GM11168 (cell line): ENCODE measurements at regions not wholly inside any gene's neighbourhood (a gene's known extent, or its start where the extent isn't known, plus 50 kb on each side); places are given as distances from the start of the nearest gene placed in this dataset.
"Not testable (repeated sequence)": the region's sequence is repeated elsewhere in the genome, so short reads cannot be mapped to it uniquely, and the experiment has no call there.

Experiments used
- in situ Hi-C: fragments of 300-500 bp; cut with MboI; formaldehyde crosslinking; loops from one replicate; pipeline ENCODE4 v1.12.0; 2022; ENCODE audit warnings: low sequenced_read_pairs; ENCODE audit not compliant: unreplicated experiment

GRCh38 chr5:124128867-124129266 lies 616.9 kb downstream of the CSNK1G3 start:
- in situ Hi-C loops: no loop called here

- in situ Hi-C loops: no loop called here
These were observed 614.7 kb downstream of the CSNK1G3 start for GRCh38 chr5:124126504-124127217.

- in situ Hi-C loops: no loop called here
These were observed 612.8 kb downstream of the CSNK1G3 start for GRCh38 chr5:124124711-124125229.

DNA sequence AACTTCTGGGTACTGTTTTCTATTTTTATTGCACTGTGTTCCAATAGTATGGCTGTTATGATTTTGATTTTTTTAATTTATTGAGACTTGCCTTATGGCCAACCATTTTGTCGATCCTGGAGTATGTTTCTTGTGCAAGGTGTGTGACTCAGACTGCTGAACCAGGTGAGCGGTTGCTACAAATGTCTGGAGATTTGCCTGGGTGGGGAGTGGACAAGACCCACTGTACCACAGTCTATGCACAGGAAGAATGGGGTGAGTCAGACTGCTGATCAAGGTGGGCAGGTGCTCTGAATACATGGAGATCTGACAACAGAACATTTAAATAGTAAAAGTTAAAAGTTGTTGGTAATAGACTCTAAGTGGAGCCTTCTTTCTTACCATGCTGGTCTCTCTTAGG lies 609.2 kb downstream of the CSNK1G3 start:
- in situ Hi-C loops: no loop called here

DNA sequence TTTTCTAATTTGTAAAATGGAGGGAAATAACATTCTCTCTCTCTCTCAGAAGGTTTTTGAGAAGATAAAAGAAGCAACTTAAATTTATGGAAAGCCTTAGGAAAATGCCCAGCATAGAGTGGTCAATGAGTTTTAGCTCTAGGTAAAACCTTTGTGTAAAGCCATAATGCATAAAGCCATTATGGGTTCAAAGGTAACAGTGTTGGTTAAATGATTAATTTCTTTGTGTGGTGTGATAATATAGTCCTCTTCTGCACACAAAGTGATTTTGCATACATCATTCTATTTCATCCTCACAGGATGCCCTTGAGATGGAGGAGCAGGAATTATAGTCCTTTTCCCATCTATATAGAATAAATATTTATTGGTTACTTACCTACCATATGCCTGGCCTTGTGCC lies 602.9 kb downstream of the CSNK1G3 start:
- in situ Hi-C loops: no loop called here

- in situ Hi-C loops: no loop called here
These were observed 599.9 kb downstream of the CSNK1G3 start for GRCh38 chr5:124111886-124112285.

- in situ Hi-C loops: no loop called here
These were observed 599.0 kb downstream of the CSNK1G3 start for GRCh38 chr5:124110942-124111341.

- in situ Hi-C loops: no loop called here
These were observed 593.3 kb downstream of the CSNK1G3 start for GRCh38 chr5:124105326-124105725.

- in situ Hi-C loops: no loop called here
These were observed 592.8 kb downstream of the CSNK1G3 start for GRCh38 chr5:124104821-124105220.

- in situ Hi-C loops: no loop called here
These were observed 592.4 kb downstream of the CSNK1G3 start for GRCh38 chr5:124104344-124104743.

- in situ Hi-C loops: no loop called here
These were observed 591.7 kb downstream of the CSNK1G3 start for GRCh38 chr5:124103671-124104070.

GRCh38 chr5:124103056-124103455 lies 591.1 kb downstream of the CSNK1G3 start:
- in situ Hi-C loops: not testable (repeated sequence)

GRCh38 chr5:124102486-124102885 lies 590.5 kb downstream of the CSNK1G3 start:
- in situ Hi-C loops: no loop called here

DNA sequence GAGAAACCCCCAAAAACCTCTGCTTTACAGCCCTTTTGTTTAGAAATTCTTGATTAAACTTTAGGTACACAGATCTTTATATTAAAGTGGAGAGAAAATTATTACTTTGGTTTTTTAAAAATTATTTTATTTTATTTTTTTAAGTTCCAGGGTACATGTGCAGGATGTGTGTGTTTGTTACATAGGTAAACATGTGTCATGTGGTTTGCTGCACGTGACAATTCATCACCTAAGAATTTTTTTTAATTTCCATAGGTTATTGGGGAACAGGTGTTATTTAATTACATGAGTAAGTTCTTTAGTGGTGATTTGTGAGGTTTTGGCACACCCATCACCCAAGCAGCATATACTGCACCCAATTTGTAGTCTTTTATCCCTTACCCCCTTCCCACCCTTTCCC lies 581.7 kb downstream of the CSNK1G3 start:
- in situ Hi-C loops: no loop called here

- in situ Hi-C loops: no loop called here
These were observed 578.1 kb downstream of the CSNK1G3 start for GRCh38 chr5:124090115-124090514.

DNA sequence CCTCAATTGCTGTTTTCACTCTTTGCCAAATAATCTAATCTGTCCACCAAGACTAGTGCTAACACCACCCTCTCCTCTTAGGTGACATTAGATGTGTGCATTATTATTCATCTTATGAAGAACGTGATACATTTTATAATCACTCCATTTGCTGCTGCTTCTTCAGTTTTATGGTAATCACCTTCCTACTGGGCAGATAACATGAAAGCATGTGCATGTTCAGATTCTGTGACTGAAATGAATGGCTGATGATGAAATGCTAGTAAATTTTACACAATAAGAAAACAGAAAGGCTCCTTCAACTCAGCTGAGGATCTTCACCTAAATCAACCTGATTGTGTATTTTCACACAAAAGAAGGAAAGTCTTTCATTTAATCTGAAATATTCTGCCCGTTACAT lies 577.6 kb downstream of the CSNK1G3 start:
- in situ Hi-C loops: no loop called here

DNA sequence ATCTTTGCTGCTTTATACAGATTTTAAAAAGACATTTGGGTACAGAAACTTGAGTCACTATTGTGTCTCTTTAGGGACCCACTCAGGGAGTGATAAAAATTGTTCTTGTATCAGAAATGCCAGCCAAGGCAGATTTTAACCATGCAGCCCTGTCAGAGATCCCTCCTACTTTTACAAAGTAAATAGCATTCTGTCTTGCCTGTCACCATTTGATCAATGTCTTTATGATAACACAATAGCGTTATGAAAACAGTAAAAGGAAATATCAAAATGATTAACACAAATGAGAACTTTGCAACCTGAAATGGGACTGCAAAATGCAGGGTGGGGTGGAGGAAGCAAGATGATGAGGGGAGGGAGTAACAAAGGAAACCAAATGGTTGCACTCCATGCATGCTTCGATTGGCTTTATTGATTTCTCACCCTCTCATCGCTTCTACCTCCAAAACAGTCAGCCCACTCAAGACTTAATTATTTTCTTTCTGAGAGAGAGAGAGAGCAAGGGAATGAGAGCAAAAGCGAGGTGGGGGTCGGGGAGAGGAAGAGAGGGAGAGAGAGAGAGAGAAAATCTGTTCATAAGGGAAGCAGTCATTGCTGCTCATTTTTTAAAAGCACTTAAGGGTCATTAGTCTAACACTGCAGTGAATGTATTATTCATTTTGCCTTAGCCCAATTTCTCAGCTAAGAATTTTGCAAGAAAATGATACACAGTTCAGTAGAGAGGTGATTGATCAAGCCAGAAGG lies 576.5 kb downstream of the CSNK1G3 start:
- in situ Hi-C loops: no loop called here

DNA sequence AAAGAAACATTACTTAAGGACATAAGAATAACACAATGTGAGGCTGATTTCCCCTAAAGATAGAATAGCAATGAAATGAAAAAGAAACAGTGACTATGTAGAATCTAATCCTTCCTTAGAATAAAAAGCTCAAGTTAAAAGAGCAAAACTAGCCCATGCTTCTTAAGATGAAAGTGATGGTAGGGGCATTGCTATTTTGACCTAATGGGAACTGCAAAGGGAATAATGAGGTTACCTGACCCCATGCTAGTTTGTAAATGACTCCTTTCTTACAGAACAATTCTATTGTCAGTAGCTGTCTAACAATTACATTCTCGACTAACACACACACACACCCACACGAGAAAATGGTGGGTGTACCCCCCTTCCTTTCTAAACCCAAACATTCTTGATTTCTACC lies 575.8 kb downstream of the CSNK1G3 start:
- in situ Hi-C loops: no loop called here

GRCh38 chr5:124080256-124080655 lies 568.3 kb downstream of the CSNK1G3 start:
- in situ Hi-C loops: no loop called here

DNA sequence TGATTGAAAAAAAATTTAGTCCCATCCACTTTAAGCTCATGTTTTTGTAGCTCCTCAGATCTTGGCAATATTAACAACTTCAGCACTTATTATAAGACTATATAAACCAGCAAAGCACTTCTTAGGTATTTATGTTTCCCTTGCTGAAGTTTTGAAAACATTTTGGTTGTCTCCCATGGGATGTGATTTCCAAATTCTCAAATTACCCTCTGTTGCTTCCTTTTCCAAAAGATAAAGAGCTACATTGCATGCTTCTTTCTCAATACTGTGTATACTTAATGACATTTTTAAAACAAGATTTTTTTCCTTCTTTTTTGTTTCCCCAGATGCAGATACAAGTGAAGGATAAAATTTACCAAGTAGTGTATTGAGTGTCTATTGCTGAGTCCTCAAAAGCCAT lies 567.1 kb downstream of the CSNK1G3 start:
- in situ Hi-C loops: no loop called here

- in situ Hi-C loops: no loop called here
These were observed 562.5 kb downstream of the CSNK1G3 start for GRCh38 chr5:124074500-124074899.

- in situ Hi-C loops: no loop called here
These were observed 560.6 kb downstream of the CSNK1G3 start for GRCh38 chr5:124072570-124072969.
